Endothelial cell of umbilical vein (primary cell): ENCODE measurements at regions not wholly inside any gene's neighbourhood (a gene's known extent, or its start where the extent isn't known, plus 50 kb on each side); places are given as distances from the start of the nearest gene placed in this dataset.

Experiments used
- BruUV-seq: library from RNA; stranded (reverse); fragments of 400-500 nt; replicated peaks from 2 replicates; lab custom pipeline; 2021; lab: Mats Ljungman, UMichigan
- CTCF ChIA-PET: fragments of 300-600, 350-600 bp; sonication (Branson Sonifier 250); formaldehyde crosslinking; loops from one replicate; lab custom pipeline; 2021; ENCODE audit warnings: antibody characterized with exemption, inconsistent platforms; lab: Charles Lee
- POLR2A ChIA-PET: fragments of 300-600, 350-600 bp; sonication (Branson Sonifier 250); formaldehyde crosslinking; loops from one replicate; lab custom pipeline; 2021; ENCODE audit warnings: antibody characterized with exemption, inconsistent platforms; lab: Charles Lee
- DNase-seq: peaks from one replicate; pipeline ENCODE4 v3.0.0-alpha.2; 2011; ENCODE audit warnings: low read depth, low spot score
- FAIRE-seq: peaks from 2 replicates; lab custom pipeline; 2011; peaks lifted over from hg19 to GRCh38; lab: Jason Lieb, UNC
- H2AFZ ChIP-seq: 2 replicates; pipeline ENCODE4 v1.6.0; 2012; ENCODE audit warnings: low read depth, low read length, control low read depth, inconsistent platforms
- H3K27ac ChIP-seq: 2 replicates; pipeline ENCODE4 v1.5.1; 2011; ENCODE audit warnings: low read depth, mild to moderate bottlenecking, control low read depth, low read length, moderate library complexity; ENCODE audit not compliant: insufficient read depth
- H3K27me3 ChIP-seq, 2 experiments: 2 replicates each; pipeline versions ENCODE4 v1.6.0 to v1.6.1; 2011; ENCODE audit warnings: low read length in 2 of 2, mixed read lengths in 1 of 2; ENCODE audit not compliant: control insufficient read depth in 2 of 2, insufficient read depth in 2 of 2
- H3K36me3 ChIP-seq, 2 experiments: 2 replicates in 1 of 2; 3 replicates in 1 of 2; pipeline ENCODE4 v1.5.1; 2011; ENCODE audit warnings: low read length in 2 of 2, mild to moderate bottlenecking in 1 of 2, moderate library complexity in 1 of 2; ENCODE audit not compliant: control insufficient read depth in 2 of 2, insufficient read depth in 2 of 2; ENCODE audit errors: extremely low read depth in 1 of 2
- H3K4me1 ChIP-seq: 3 replicates; pipeline ENCODE4 v1.5.1; 2011; ENCODE audit warnings: mild to moderate bottlenecking, low read length; ENCODE audit not compliant: control insufficient read depth, insufficient read depth; ENCODE audit errors: extremely low read depth
- H3K4me2 ChIP-seq: 2 replicates; pipeline ENCODE4 v1.6.1; 2011; ENCODE audit warnings: low read length, control low read depth, mixed read lengths; ENCODE audit not compliant: insufficient read depth
- H3K4me3 ChIP-seq, 3 experiments: fragments of 200-600 bp in 1 of 3; sonication (generic), shearing (Covaris generic) in 1 of 3; replicated peaks in 1 of 3; 2 replicates each; pipeline ENCODE4 v1.5.1; 2011 to 2016; ENCODE audit warnings: control low read depth in 3 of 3, low read length in 3 of 3, mild to moderate bottlenecking in 2 of 3, inconsistent platforms in 1 of 3, low read depth in 1 of 3, moderate library complexity in 1 of 3; ENCODE audit not compliant: insufficient read depth in 1 of 3
- H3K79me2 ChIP-seq: 2 replicates; pipeline ENCODE4 v1.6.0; 2012; ENCODE audit warnings: low read length, inconsistent platforms; ENCODE audit not compliant: control insufficient read depth, insufficient read depth
- H3K9ac ChIP-seq: replicated peaks from 2 replicates; pipeline ENCODE3; 2011; ENCODE audit warnings: low read length, control low read depth; ENCODE audit not compliant: insufficient read depth; ENCODE audit errors: extremely low read depth
- H3K9me1 ChIP-seq: replicated peaks from 3 replicates; pipeline ENCODE4 v1.6.0; 2011; ENCODE audit warnings: mild to moderate bottlenecking, low read length; ENCODE audit not compliant: control insufficient read depth, insufficient read depth; ENCODE audit errors: extremely low read depth
- H3K9me3 ChIP-seq: replicated peaks from 2 replicates; pipeline ENCODE4 v1.5.1; 2012; ENCODE audit warnings: low read length, inconsistent platforms; ENCODE audit not compliant: control insufficient read depth, insufficient read depth
- H4K20me1 ChIP-seq: replicated peaks from 2 replicates; pipeline ENCODE3; 2011; ENCODE audit warnings: mild to moderate bottlenecking, low read length; ENCODE audit not compliant: control insufficient read depth, insufficient read depth; ENCODE audit errors: extremely low read depth
- EZH2 ChIP-seq: IDR thresholded peaks from 2 replicates; pipeline ENCODE4 v1.6.1; 2012; ENCODE audit warnings: borderline replicate concordance, low read depth, mild to moderate bottlenecking, moderate library complexity, low read length, inconsistent platforms; ENCODE audit not compliant: severe bottlenecking
- FOS ChIP-seq: IDR thresholded peaks from 2 replicates; pipeline ENCODE4 v1.6.1; 2011; ENCODE audit warnings: mild to moderate bottlenecking, low read length, moderate library complexity, borderline replicate concordance; ENCODE audit not compliant: insufficient read depth
- GATA2 ChIP-seq: IDR thresholded peaks from 2 replicates; pipeline ENCODE4 v1.7.0; 2011; ENCODE audit warnings: low read depth, mild to moderate bottlenecking, moderate library complexity, mixed read lengths, low read length; ENCODE audit not compliant: insufficient read length, insufficient read depth
- JUN ChIP-seq: IDR thresholded peaks from 2 replicates; pipeline ENCODE4 v1.6.1; 2011; ENCODE audit warnings: borderline replicate concordance, low read depth; ENCODE audit not compliant: insufficient read length, insufficient read depth
- MYC ChIP-seq: IDR thresholded peaks from one replicate; pipeline ENCODE4 v1.6.1; 2011; ENCODE audit warnings: mild to moderate bottlenecking, low read depth, low read length
- POLR2A ChIP-seq: IDR thresholded peaks from 2 replicates; pipeline ENCODE4 v1.6.1; 2012; ENCODE audit warnings: low read depth, mild to moderate bottlenecking, control low read depth, low read length
- POLR2AphosphoS5 ChIP-seq: IDR thresholded peaks from 2 replicates; pipeline ENCODE4 v1.6.1; 2012; ENCODE audit warnings: low read depth, mild to moderate bottlenecking, control low read depth, low read length, moderate library complexity; ENCODE audit not compliant: insufficient read depth
- dilution Hi-C: fragments of 300-500 bp; cut with MboI; formaldehyde crosslinking; loops from one replicate; pipeline ENCODE4 v1.15.0; 2019; ENCODE audit warnings: low sequenced_read_pairs; ENCODE audit not compliant: extremely low pct_ligation_motif_present
- intact Hi-C: fragments of 100-400 bp; cut with micrococcal nuclease; formaldehyde crosslinking; loops from one replicate; pipeline ENCODE4 v1.10.0; 2022
- TF ChIP-seq, protein P1 (sequence below), 2 donors: IDR thresholded peaks; 1 replicate in 1 of 2; 2 replicates in 1 of 2; pipeline ENCODE4 v1.5.1; 2011; ENCODE audit warnings: low read length in 2 of 2, mild to moderate bottlenecking in 2 of 2, moderate library complexity in 2 of 2, control low read depth in 1 of 2, inconsistent platforms in 1 of 2, low read depth in 1 of 2; ENCODE audit not compliant: insufficient read depth in 1 of 2; ENCODE audit errors: extremely low read depth in 1 of 2
- TF ChIP-seq, protein P2 (sequence below): IDR thresholded peaks from 2 replicates; pipeline ENCODE4 v1.6.1; 2011; ENCODE audit not compliant: insufficient read depth, insufficient read length

DNA sequence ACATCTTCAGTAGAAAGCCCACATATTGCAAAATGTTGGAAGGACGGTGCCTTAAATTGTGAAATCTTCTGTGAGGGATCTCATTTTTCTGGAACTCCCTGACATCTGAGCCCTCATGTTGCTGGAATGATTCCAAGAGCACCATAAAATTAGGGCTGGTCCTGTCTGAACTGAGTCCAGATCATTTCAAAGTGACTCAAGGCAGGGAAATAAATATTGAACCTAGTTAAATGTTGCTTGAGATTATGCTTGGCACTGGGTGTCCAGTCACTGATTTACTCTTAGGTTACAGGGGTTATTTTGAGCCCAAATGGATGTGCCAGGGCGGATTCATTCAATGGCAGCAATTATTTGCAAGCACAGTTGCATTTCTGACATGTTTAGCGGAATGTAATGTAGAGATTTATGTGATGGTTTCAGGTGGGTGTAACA, 437.0 kb downstream of the PIK3R1 start:
- Histone ChIP-seq H3K27me3 (peaks cover 0 to 2% of the 10 kb centered on the region in 2 experiments), H3K27ac (no peak overlapping the region), H3K9me3 (no peaks in the 10 kb centered on the region), H4K20me1 (no peaks in the 10 kb centered on the region), H3K4me1 (no peaks in the 10 kb centered on the region), H3K4me2 (no peak overlapping the region), H3K36me3 (no peaks in the 10 kb centered on the region), H3K4me3 (no peak overlapping the region), H2AFZ (no peak overlapping the region), H3K9ac (no peak overlapping the region), H3K79me2 (no peaks in the 10 kb centered on the region), H3K9me1 (no peaks in the 10 kb centered on the region)
- intact Hi-C loops (no loop called here), dilution Hi-C loops (no loop called here)
- no TSS peak for BruUV-seq
- ChIA-PET POLR2A (no interaction called here), CTCF (no interaction called here)
- TF ChIP-seq POLR2AphosphoS5 (no peak), JUN (no peak), EZH2 (no peak), FOS (no peak), POLR2A (no peak), GATA2 (no peak), MYC (no peak)
- TF ChIP-seq, protein P1, sequence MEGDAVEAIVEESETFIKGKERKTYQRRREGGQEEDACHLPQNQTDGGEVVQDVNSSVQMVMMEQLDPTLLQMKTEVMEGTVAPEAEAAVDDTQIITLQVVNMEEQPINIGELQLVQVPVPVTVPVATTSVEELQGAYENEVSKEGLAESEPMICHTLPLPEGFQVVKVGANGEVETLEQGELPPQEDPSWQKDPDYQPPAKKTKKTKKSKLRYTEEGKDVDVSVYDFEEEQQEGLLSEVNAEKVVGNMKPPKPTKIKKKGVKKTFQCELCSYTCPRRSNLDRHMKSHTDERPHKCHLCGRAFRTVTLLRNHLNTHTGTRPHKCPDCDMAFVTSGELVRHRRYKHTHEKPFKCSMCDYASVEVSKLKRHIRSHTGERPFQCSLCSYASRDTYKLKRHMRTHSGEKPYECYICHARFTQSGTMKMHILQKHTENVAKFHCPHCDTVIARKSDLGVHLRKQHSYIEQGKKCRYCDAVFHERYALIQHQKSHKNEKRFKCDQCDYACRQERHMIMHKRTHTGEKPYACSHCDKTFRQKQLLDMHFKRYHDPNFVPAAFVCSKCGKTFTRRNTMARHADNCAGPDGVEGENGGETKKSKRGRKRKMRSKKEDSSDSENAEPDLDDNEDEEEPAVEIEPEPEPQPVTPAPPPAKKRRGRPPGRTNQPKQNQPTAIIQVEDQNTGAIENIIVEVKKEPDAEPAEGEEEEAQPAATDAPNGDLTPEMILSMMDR (IDR thresholded peaks at IDR 0.05; ENCODE audit: extremely low read depth in 1 of 2, insufficient read depth in 1 of 2, low read depth in 1 of 2, low read length in 2 of 2), result no peak
- TF ChIP-seq, protein P2, sequence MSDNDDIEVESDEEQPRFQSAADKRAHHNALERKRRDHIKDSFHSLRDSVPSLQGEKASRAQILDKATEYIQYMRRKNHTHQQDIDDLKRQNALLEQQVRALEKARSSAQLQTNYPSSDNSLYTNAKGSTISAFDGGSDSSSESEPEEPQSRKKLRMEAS, result no peak
- DNase-seq, result no peak
- FAIRE-seq, result no peak
